ENCODE measurements at regions not wholly inside any gene's neighbourhood (a gene's known extent, or its start where the extent isn't known, plus 50 kb on each side); places are given as distances from the start of the nearest gene placed in this dataset.

GRCh38 chr3:184635126-184635525 lies 73.5 kb downstream of the EPHB3 start:
- no peak for TF ChIP-seq CTCF (IDR thresholded peaks at IDR 0.05; ENCODE audit: insufficient read depth, low read depth, low read length)
- TF ChIP-seq EZH2 (IDR thresholded peaks at IDR 0.05; ENCODE audit: insufficient read depth, low read length) = no peak
